BJ (cell line): ENCODE measurements at regions not wholly inside any gene's neighbourhood (a gene's known extent, or its start where the extent isn't known, plus 50 kb on each side); places are given as distances from the start of the nearest gene placed in this dataset.

Experiments
- CTCF ChIA-PET: fragments of 350-600 bp; formaldehyde crosslinking; extraction: SDS; loops from one replicate; lab custom pipeline; 2021; ENCODE audit warnings: antibody characterized with exemption, inconsistent platforms; lab: Yijun Ruan, JAX
- POLR2A ChIA-PET: fragments of 300-600 bp; sonication (Branson Sonifier 250); formaldehyde crosslinking; extraction: SDS; loops from one replicate; lab custom pipeline; 2021; ENCODE audit warnings: antibody characterized with exemption; lab: Charles Lee
- DNase-seq: peaks from one replicate; pipeline ENCODE4 v3.0.0-alpha.2; 2011; ENCODE audit warnings: low read depth
- H3K27me3 ChIP-seq: 2 replicates; pipeline ENCODE4 v1.6.0; 2011; ENCODE audit warnings: low read length; ENCODE audit not compliant: control insufficient read depth, insufficient read depth
- H3K36me3 ChIP-seq: 2 replicates; pipeline ENCODE4 v1.5.1; 2011; ENCODE audit warnings: low read length; ENCODE audit not compliant: control insufficient read depth, insufficient read depth
- H3K4me3 ChIP-seq: 2 replicates; pipeline ENCODE4 v1.5.1; 2011; ENCODE audit warnings: low read depth, mild to moderate bottlenecking, control low read depth, low read length
- CTCF ChIP-seq: IDR thresholded peaks from 2 replicates; pipeline ENCODE4 v1.5.1; 2011; ENCODE audit warnings: low read depth, mild to moderate bottlenecking, control low read depth, inconsistent platforms, low read length, moderate library complexity; ENCODE audit not compliant: insufficient read depth

- no peak for DNase-seq
- no peak overlapping the region for H3K4me3 ChIP-seq
- ChIA-PET POLR2A (no interaction called here), CTCF (interaction anchor here (0.7 to 1.5 kb wide), 2 partner anchors 9 to 681 kb away, joined by 3 to 5 read pairs; no protein-coding TSS in a partner anchor)
- TF ChIP-seq CTCF = no peak
- H3K36me3 ChIP-seq = no peaks in the 10 kb centered on the region
- no peaks in the 10 kb centered on the region for H3K27me3 ChIP-seq
These were observed 54.1 kb upstream of the PRKG1 start for GRCh38 chr10:51020200-51020599.

- CTCF ChIA-PET = interaction anchor here (0.8 to 1.8 kb wide), 3 partner anchors 9 to 42 kb away, joined by 3 read pairs; no protein-coding TSS in a partner anchor
These were observed 51.2 kb upstream of the PRKG1 start for GRCh38 chr10:51022933-51023585.

GRCh38 chr10:51023636-51024035, 50.7 kb upstream of the PRKG1 start:
- ChIA-PET POLR2A (no interaction called here), CTCF (interaction anchor here (1.8 kb wide), 1 partner anchor 42 kb away, joined by 3 read pairs; no protein-coding TSS in a partner anchor)
- Histone ChIP-seq H3K27me3 (no peaks in the 10 kb centered on the region), H3K36me3 (no peaks in the 10 kb centered on the region), H3K4me3 (no peak overlapping the region)
- DNase-seq = no peak
- no peak for TF ChIP-seq CTCF

More at GRCh38 chr10:51022933-51023585, 51.2 kb upstream of the PRKG1 start:
- Histone ChIP-seq H3K27me3 (no peaks in the 10 kb centered on the region), H3K4me3 (no peak overlapping the region), H3K36me3 (no peaks in the 10 kb centered on the region)
- no peak for DNase-seq
- TF ChIP-seq CTCF = no peak
- POLR2A ChIA-PET = no interaction called here
